ENCODE measurements at regions not wholly inside any gene's neighbourhood (a gene's known extent, or its start where the extent isn't known, plus 50 kb on each side); places are given as distances from the start of the nearest gene placed in this dataset.
"Not testable (repeated sequence)": the region's sequence is repeated elsewhere in the genome, so short reads cannot be mapped to it uniquely, and the experiment has no call there.

GRCh38 chrX:11007076-11007475 lies 104.1 kb upstream of the HCCS start:
- POLR2A ChIA-PET (ENCODE audit: partially characterized antibody): not testable (repeated sequence)
- 62% methylated on average over 2 of the region's 9 CpGs; no CpG with 5 or more reads in 1 of the 2 experiments for WGBS, 2 experiments (ENCODE audit: extremely low coverage in 1 of 2, insufficient coverage in 1 of 2, insufficient read length in 1 of 2, insufficient replicate concordance in 2 of 2, low coverage in 1 of 2, low lambda C conversion rate in 2 of 2, missing lambda C conversion rate in 1 of 2)

More at GRCh38 chrX:11007076-11007475, 104.1 kb upstream of the HCCS start:
- H3K79me1 ChIP-seq (ENCODE audit: low read depth, low read length); H3K18ac ChIP-seq (ENCODE audit: extremely low read depth, low read length); H3K9ac ChIP-seq (replicated peaks in 1 of 4; ENCODE audit: extremely low read depth in 1 of 4, low read depth in 3 of 4, low read length in 3 of 4); H3K36me3 ChIP-seq (ENCODE audit: control insufficient read depth in 2 of 4, insufficient read depth in 4 of 4, low read length in 3 of 4); H3K4ac ChIP-seq (replicated peaks; ENCODE audit: insufficient read length, low read depth, low read length); H4K5ac ChIP-seq (ENCODE audit: insufficient read length, low read depth, low read length); H2AK5ac ChIP-seq (ENCODE audit: low read depth, low read length); H4K8ac ChIP-seq (ENCODE audit: extremely low read depth, insufficient read depth, low read length); H3K79me2 ChIP-seq (ENCODE audit: control insufficient read depth in 1 of 2, insufficient read depth in 2 of 2, low read length in 2 of 2); H3K9me3 ChIP-seq (ENCODE audit: insufficient read depth in 2 of 2, low read depth in 1 of 2, low read length in 1 of 2); H2BK12ac ChIP-seq (ENCODE audit: low read depth, low read length); H2BK20ac ChIP-seq (ENCODE audit: low read length); H3K4me3 ChIP-seq (ENCODE audit: extremely low read depth in 1 of 4, insufficient read depth in 2 of 4, low read depth in 3 of 4, low read length in 4 of 4); H2BK15ac ChIP-seq (ENCODE audit: low read length); H2AFZ ChIP-seq (ENCODE audit: low read length); FAIRE-seq; H3K4me2 ChIP-seq (ENCODE audit: insufficient read depth in 1 of 2, low read depth in 2 of 2, low read length in 2 of 2); H3K27me3 ChIP-seq (replicated peaks in 1 of 4; ENCODE audit: control insufficient read depth in 3 of 4, extremely low read depth in 1 of 4, insufficient read depth in 3 of 4, low read length in 3 of 4); H3K23me2 ChIP-seq (ENCODE audit: low read depth, low read length); H3K4me1 ChIP-seq (replicated peaks in 1 of 4; ENCODE audit: control insufficient read depth in 3 of 4, insufficient read depth in 4 of 4, low read length in 3 of 4); H4K20me1 ChIP-seq (replicated peaks in 1 of 2; ENCODE audit: control insufficient read depth in 1 of 2, insufficient read depth in 2 of 2, low read length in 2 of 2); CTCF ChIA-PET (ENCODE audit: partially characterized antibody); H4K91ac ChIP-seq (replicated peaks; ENCODE audit: insufficient read length, low read length); H3K56ac ChIP-seq (replicated peaks; ENCODE audit: insufficient read length, low read depth, low read length); H3K27ac ChIP-seq (ENCODE audit: low read depth, low read length); DNase-seq (ENCODE audit: low read depth in 1 of 2, low spot score in 2 of 2); H2BK120ac ChIP-seq (replicated peaks; ENCODE audit: low read depth, low read length); H3K14ac ChIP-seq (ENCODE audit: insufficient read length); H2BK5ac ChIP-seq (ENCODE audit: low read depth, low read length); H3K23ac ChIP-seq (ENCODE audit: insufficient read length): not testable (repeated sequence)
- TF ChIP-seq EP300 (IDR thresholded peaks at IDR 0.05; ENCODE audit: borderline replicate concordance in 1 of 2, low read depth in 2 of 2, low read length in 2 of 2): peak in 1 of 2 experiments; percentile 51; a peak in 1 of 3 replicates
